ENCODE measurements at regions not wholly inside any gene's neighbourhood (a gene's known extent, or its start where the extent isn't known, plus 50 kb on each side); places are given as distances from the start of the nearest gene placed in this dataset.

DNA sequence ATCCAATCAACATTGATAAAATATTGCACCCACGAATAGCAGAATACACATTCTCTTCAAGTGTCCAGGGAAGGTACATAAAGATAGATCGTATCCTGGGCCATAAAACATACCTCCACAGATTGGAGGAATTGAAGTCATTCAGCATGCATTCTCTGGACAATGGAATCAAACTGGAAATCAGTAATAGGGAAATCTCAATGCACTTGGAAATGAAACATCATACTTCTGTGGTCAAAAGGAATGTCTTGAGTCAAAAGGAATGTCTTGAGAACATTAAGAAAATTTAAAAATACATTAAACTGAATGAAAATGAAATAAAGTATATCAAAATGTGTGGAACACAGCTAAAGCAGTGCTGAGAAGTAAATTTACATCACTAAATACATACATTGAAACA is 138.8 kb downstream of the TFAP2A start (continued):
- TF ChIP-seq, protein P1, sequence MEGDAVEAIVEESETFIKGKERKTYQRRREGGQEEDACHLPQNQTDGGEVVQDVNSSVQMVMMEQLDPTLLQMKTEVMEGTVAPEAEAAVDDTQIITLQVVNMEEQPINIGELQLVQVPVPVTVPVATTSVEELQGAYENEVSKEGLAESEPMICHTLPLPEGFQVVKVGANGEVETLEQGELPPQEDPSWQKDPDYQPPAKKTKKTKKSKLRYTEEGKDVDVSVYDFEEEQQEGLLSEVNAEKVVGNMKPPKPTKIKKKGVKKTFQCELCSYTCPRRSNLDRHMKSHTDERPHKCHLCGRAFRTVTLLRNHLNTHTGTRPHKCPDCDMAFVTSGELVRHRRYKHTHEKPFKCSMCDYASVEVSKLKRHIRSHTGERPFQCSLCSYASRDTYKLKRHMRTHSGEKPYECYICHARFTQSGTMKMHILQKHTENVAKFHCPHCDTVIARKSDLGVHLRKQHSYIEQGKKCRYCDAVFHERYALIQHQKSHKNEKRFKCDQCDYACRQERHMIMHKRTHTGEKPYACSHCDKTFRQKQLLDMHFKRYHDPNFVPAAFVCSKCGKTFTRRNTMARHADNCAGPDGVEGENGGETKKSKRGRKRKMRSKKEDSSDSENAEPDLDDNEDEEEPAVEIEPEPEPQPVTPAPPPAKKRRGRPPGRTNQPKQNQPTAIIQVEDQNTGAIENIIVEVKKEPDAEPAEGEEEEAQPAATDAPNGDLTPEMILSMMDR (IDR thresholded peaks at IDR 0.05; ENCODE audit: low read depth, low read length, missing input control), result no peak
- TF ChIP-seq, protein P2, sequence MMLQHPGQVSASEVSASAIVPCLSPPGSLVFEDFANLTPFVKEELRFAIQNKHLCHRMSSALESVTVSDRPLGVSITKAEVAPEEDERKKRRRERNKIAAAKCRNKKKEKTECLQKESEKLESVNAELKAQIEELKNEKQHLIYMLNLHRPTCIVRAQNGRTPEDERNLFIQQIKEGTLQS (IDR thresholded peaks at IDR 0.05), result no peak
- no peak for TF ChIP-seq NR2F2 (IDR thresholded peaks at IDR 0.05)
- TF ChIP-seq RXRA (IDR thresholded peaks at IDR 0.05), result no peak
- TF ChIP-seq EGR1 (IDR thresholded peaks at IDR 0.05; ENCODE audit: low read depth in 2 of 2), result no peak
- no peak for TF ChIP-seq JUND (IDR thresholded peaks at IDR 0.05)
- no peak for TF ChIP-seq GABPA (IDR thresholded peaks at IDR 0.05 in 1 of 2, conservative IDR thresholded peaks at IDR 0.05 in 1 of 2)
- TF ChIP-seq SP1 (IDR thresholded peaks at IDR 0.05), result no peak
- no peak for TF ChIP-seq HNF4A (conservative IDR thresholded peaks at IDR 0.05)
- no peak for TF ChIP-seq HNF4G (IDR thresholded peaks at IDR 0.05)
- no peak for TF ChIP-seq FOXA1 (IDR thresholded peaks at IDR 0.05)

DNA sequence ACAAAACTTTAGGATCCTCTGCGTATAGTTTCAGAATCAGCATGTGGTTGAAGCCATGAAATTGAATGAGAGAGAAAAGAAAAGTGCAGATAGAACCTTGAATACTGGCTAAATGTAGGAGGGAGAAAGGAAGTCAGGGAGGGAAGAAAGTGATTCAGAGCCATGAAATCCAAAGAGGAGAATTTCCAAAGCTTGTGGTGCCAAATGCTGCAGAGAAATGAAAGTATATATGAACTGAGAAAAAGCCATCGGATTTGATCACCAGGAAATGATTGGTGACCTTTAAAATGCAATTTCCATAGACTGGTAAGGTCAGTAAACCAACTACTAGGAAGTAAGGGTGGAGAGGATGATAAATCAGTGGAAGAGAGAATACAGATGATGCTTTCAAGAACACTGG is 142.3 kb downstream of the TFAP2A start:
- Histone ChIP-seq H3K27me3 (ENCODE audit: control insufficient read depth in 4 of 4, insufficient read depth in 4 of 4, low read length in 3 of 4) (peaks cover 0 to 2% (median 0%) of the 10 kb centered on the region in 4 donors), H3K36me3 (ENCODE audit: control insufficient read depth in 4 of 4, insufficient read depth in 3 of 4, low read depth in 1 of 4, low read length in 3 of 4) (no peaks in the 10 kb centered on the region), H3K4me1 (ENCODE audit: control insufficient read depth in 4 of 4, insufficient read depth in 4 of 4, low read length in 3 of 4) (no peaks in the 10 kb centered on the region), H3K27ac (ENCODE audit: low read depth in 1 of 2, low read length in 2 of 2) (no peak overlapping the region), H3K9me3 (ENCODE audit: control insufficient read depth in 4 of 4, low read length in 3 of 4) (no peaks in the 10 kb centered on the region), H3K4me3 (ENCODE audit: low read depth in 1 of 3, low read length in 3 of 3) (no peak overlapping the region), H3K9ac (ENCODE audit: low read depth in 1 of 2, low read length in 2 of 2) (no peak overlapping the region)
- WGBS, result 75% methylated on average over 2 of the region's 2 CpGs
- no peak for DNase-seq (ENCODE audit: low spot score)
- TF ChIP-seq HNF4G (IDR thresholded peaks at IDR 0.05) (no peak), FOXA1 (IDR thresholded peaks at IDR 0.05) (no peak), NR2F2 (IDR thresholded peaks at IDR 0.05) (no peak), RXRA (IDR thresholded peaks at IDR 0.05) (no peak), HNF4A (conservative IDR thresholded peaks at IDR 0.05) (no peak), JUND (IDR thresholded peaks at IDR 0.05) (no peak)
- TF ChIP-seq, protein P3, sequence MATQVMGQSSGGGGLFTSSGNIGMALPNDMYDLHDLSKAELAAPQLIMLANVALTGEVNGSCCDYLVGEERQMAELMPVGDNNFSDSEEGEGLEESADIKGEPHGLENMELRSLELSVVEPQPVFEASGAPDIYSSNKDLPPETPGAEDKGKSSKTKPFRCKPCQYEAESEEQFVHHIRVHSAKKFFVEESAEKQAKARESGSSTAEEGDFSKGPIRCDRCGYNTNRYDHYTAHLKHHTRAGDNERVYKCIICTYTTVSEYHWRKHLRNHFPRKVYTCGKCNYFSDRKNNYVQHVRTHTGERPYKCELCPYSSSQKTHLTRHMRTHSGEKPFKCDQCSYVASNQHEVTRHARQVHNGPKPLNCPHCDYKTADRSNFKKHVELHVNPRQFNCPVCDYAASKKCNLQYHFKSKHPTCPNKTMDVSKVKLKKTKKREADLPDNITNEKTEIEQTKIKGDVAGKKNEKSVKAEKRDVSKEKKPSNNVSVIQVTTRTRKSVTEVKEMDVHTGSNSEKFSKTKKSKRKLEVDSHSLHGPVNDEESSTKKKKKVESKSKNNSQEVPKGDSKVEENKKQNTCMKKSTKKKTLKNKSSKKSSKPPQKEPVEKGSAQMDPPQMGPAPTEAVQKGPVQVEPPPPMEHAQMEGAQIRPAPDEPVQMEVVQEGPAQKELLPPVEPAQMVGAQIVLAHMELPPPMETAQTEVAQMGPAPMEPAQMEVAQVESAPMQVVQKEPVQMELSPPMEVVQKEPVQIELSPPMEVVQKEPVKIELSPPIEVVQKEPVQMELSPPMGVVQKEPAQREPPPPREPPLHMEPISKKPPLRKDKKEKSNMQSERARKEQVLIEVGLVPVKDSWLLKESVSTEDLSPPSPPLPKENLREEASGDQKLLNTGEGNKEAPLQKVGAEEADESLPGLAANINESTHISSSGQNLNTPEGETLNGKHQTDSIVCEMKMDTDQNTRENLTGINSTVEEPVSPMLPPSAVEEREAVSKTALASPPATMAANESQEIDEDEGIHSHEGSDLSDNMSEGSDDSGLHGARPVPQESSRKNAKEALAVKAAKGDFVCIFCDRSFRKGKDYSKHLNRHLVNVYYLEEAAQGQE (IDR thresholded peaks at IDR 0.05), result no peak
- TF ChIP-seq, protein P1 (IDR thresholded peaks at IDR 0.05; ENCODE audit: low read depth, low read length, missing input control), result no peak

DNA sequence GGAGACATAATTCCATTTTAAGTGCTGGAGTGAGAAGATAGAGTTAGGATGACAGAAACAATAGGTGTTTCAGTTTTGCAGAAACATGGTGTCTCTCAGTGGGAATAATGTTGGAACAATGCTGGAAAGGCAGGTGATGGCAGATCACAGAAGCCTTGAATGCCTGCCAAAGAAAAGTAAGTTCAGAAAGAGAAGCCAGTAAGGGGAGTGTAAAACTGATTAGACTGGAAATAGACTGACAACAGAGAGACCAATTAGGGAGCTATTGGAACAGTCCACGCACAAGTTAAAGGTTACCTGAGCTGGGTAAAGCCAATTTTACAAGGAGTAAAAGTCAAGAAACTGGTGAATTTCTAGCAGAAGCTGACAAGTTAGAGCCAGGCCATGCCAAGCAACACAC is 142.9 kb downstream of the TFAP2A start:
- TF ChIP-seq NR2F2 (IDR thresholded peaks at IDR 0.05) (no peak), HNF4G (IDR thresholded peaks at IDR 0.05) (no peak)
- TF ChIP-seq, protein P4, sequence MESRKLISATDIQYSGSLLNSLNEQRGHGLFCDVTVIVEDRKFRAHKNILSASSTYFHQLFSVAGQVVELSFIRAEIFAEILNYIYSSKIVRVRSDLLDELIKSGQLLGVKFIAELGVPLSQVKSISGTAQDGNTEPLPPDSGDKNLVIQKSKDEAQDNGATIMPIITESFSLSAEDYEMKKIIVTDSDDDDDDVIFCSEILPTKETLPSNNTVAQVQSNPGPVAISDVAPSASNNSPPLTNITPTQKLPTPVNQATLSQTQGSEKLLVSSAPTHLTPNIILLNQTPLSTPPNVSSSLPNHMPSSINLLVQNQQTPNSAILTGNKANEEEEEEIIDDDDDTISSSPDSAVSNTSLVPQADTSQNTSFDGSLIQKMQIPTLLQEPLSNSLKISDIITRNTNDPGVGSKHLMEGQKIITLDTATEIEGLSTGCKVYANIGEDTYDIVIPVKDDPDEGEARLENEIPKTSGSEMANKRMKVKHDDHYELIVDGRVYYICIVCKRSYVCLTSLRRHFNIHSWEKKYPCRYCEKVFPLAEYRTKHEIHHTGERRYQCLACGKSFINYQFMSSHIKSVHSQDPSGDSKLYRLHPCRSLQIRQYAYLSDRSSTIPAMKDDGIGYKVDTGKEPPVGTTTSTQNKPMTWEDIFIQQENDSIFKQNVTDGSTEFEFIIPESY (IDR thresholded peaks at IDR 0.05), result no peak
- 76% methylated on average over 1 of the region's 1 CpG for WGBS

More for the DNA sequence above, 142.9 kb downstream of the TFAP2A start:
- Histone ChIP-seq H3K9ac (ENCODE audit: low read depth in 1 of 2, low read length in 2 of 2) (no peak overlapping the region), H3K27me3 (ENCODE audit: control insufficient read depth in 4 of 4, insufficient read depth in 4 of 4, low read length in 3 of 4) (peaks cover 0 to 2% (median 0%) of the 10 kb centered on the region in 4 donors), H3K27ac (ENCODE audit: low read depth in 1 of 2, low read length in 2 of 2) (no peak overlapping the region), H3K4me3 (ENCODE audit: low read depth in 1 of 3, low read length in 3 of 3) (no peak overlapping the region), H3K4me1 (ENCODE audit: control insufficient read depth in 4 of 4, insufficient read depth in 4 of 4, low read length in 3 of 4) (no peaks in the 10 kb centered on the region), H3K36me3 (ENCODE audit: control insufficient read depth in 4 of 4, insufficient read depth in 3 of 4, low read depth in 1 of 4, low read length in 3 of 4) (no peaks in the 10 kb centered on the region), H3K9me3 (ENCODE audit: control insufficient read depth in 4 of 4, low read length in 3 of 4) (no peaks in the 10 kb centered on the region)
- DNase-seq (ENCODE audit: low spot score), result no peak

Data from liver (tissue), 8 donors.